HG03565 (cell line): ENCODE measurements at regions not wholly inside any gene's neighbourhood (a gene's known extent, or its start where the extent isn't known, plus 50 kb on each side); places are given as distances from the start of the nearest gene placed in this dataset.
"Not testable (repeated sequence)": the region's sequence is repeated elsewhere in the genome, so short reads cannot be mapped to it uniquely, and the experiment has no call there.

Source experiments
- ATAC-seq: cut with Tn5 transposase; IDR thresholded peaks from one replicate; pipeline ENCODE4 v1.9.1; 2021; ENCODE audit warnings: mild to moderate bottlenecking, moderate library complexity; ENCODE audit not compliant: unreplicated experiment

DNA sequence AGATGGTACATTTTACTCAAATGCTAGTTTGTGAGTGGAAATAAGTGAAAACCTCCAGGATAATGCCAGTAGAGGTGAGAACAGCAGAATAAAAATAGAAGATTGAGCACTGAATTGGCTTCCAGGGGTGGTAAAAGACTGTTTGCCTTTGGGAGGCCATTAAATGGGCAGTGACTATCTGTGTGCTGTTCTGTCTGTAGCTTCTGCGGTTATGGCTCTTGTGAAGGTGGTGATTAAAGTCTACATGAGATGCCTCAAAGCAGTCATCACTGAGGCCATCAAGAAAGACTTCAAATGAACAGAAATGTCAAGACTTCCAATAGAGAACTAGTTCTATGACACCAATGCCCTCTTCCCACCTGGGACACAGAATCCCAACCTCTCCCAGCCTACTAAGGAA lies 108.8 kb downstream of the EFHB start:
- no peak for ATAC-seq

GRCh38 chr3:19822805-19823204 lies 111.2 kb downstream of the EFHB start:
- ATAC-seq, result no peak

DNA sequence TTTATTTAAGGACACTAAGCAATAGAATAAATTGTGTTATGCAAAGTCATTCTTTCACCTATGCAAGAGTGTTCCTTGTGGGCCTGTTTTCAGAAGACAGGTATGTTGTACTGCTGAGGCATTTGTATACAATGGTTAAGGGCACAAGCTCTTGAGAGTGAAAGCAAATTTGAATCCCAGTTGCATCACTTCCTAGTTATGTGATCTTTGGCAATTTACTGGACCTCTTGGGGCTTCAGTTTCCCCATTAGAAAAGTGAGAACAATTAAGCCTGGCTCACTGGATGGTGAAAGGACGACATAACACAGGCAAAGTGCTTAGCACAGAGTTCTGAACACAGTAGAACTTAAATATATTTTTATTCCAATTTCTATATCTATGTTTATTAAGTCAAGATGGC lies 117.4 kb downstream of the EFHB start:
- no peak for ATAC-seq

- no peak for ATAC-seq
These were observed 118.2 kb downstream of the EFHB start for GRCh38 chr3:19815805-19816204.

DNA sequence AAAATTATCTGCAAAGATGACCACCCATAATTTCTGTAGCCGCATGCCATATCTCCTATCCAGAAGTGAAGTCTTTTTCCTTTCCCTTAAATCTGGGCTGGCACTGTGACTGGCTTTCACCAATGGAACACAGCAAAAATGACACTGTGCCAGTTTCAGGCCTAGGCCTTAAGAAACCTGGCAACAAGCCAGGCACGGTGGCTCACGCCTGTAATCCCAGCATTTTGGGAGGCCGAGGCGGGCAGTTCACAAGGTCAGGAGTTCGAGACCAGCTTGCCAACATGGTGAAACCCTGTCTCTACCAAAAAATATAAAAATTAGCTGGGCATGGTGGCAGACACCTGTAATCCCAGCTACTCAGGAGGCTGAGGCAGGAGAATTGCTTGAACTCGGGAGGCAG lies 120.3 kb downstream of the EFHB start:
- not testable (repeated sequence) for ATAC-seq

DNA sequence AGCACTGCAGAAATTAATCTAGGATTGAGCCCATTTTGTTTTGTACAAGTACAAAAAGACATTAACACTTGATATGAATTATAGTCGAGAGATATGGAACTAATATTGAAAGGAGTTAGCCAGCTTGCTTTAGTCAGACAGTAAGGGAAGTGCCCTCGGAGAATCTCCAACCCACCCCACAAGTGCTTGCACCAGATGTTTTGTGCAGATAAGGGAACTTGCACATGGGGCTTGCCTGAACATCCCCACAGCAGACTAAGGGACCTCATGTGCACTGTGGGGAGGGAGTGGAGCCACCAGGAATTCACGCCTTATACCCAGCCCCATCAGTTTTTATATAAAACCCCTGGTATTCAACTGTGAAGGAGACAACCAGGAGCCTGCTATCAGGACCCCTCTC lies 122.3 kb downstream of the EFHB start:
- no peak for ATAC-seq

GRCh38 chr3:19808834-19809233 lies 125.2 kb downstream of the EFHB start:
- no peak for ATAC-seq

GRCh38 chr3:19799887-19800286 lies 134.1 kb downstream of the EFHB start:
- ATAC-seq, result no peak

GRCh38 chr3:19799115-19799514 lies 134.9 kb downstream of the EFHB start:
- ATAC-seq, result no peak

GRCh38 chr3:19798324-19798723 lies 135.7 kb downstream of the EFHB start:
- no peak for ATAC-seq

DNA sequence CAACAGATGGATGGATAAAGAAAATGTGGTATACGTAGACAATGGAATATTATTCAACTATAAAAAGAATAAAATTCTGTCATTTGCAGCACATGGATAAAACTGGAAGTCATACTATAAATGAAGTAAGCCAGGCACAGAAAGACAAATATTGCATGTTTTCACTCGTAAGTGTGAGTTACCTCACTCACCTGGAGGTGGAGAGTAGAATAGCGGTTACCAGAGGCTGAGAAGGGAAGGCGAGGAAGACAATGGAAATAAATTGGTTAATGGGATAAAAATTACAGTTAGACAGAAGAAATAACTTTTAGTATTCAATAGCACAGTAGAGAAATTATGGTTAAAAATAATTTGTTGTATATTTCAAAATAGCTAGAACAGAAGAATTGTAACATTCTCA lies 141.6 kb downstream of the EFHB start:
- no peak for ATAC-seq

GRCh38 chr3:19775765-19776164 lies 158.3 kb downstream of the EFHB start:
- no peak for ATAC-seq

DNA sequence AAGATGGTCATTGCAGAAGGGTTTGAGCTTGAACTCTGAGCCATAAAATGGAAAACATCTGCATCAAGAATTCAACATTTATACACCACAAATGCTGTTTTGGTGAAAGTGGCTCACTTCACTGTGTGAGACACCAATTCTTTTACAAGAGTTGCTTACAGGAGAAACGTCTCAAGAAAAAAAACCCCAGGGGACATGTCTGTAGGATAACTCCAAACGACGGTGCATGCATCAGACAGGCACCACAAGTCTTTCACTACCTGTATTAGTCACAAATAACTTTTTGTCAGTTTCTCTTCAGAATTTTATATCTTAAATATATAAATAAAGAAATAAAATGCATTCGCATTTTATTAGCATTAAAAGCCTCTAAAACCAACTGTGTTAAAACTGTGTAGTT lies 164.3 kb downstream of the EFHB start:
- ATAC-seq, result peak; percentile 64

DNA sequence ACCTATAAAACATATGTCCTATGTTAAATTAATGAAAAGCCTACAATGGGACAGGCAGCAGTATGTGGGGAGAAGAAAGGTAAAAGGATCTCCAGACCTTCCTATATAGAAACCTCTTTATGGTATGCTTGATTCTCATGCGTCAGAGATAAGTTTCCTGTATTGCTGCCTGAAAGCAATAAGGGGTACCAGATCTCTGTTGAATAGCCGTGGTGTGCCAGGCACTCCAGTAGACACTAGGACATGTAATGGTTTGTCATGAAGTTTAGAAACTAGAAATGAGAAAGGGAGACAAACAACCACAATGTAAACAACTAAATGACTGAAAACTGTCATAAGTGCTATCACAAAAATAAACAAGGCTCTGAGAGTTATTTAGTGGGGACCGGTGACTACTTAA lies 168.1 kb downstream of the EFHB start:
- no peak for ATAC-seq

DNA sequence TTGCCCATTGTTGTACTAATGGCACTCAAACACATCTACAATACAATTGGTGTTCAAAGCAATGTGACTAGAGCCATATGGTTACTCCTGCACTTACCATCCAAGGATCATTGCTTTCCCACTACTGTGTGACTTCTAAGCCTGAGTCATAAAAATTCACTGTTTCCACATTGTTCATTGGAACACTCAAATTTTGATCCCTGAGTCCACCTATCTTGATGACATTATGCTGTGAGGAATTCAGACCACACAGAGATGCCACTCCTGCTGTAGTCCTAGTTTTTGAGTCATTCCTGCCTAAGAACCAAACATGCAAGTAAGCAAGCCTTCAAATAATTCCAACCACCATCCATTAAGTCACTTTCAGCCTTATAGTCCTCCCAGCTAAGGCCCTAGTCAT lies 176.2 kb downstream of the EFHB start:
- no peak for ATAC-seq

GRCh38 chr3:19749448-19750017 lies 184.5 kb downstream of the EFHB start:
- no peak for ATAC-seq

DNA sequence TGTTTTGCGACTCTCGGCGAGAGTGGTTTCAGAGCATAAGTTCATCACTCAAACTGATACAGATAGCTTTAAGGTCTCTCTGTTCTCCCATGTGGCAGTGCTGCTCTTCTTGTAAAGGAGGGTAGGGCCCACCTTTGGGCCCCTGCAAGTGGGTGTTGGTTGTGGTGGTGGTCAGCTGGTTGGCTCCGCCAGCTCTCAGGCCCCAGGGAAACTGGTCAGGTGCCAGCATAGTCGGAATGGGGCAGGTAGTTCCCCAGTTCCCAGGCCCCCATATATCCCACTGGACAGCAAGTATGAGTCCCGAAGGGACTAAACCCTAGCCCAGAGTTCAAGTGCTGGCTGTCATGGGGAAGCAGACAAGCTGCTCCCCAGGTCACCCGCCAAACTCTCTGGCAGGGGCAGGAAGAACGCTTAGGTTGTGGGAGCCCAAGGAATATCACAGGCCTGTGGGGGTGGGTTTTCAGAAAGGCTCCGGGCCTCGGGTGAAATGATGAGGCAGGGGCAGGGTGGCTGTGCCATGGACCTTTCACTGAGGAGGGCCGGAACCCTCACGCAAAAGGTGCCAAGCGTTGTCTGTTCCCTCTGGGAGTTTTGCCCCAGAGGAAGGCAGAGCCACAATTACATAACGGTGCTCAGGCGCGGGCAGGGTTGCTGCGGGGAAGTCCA lies 185.1 kb downstream of the EFHB start:
- no peak for ATAC-seq

DNA sequence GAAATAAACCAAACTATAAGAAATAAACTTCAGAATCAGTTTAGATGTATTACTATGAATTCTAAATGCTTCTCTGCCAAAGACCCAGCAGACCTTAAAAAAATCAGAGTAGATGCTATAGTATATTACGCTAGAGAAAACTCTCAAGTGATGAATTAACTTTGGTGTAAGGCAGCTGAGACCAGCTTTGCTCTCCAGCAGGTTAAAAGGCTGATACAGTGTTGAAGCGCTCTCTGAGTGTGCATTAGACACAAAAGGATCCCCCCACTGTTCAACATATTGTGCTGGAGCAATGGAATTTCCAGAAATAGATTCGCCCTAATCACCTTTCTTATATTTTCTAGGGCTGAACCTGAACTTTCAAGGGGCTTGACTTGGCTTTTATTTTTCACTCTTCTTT lies 190.0 kb downstream of the EFHB start:
- ATAC-seq, result no peak

GRCh38 chr3:19742935-19743334 lies 191.1 kb downstream of the EFHB start:
- no peak for ATAC-seq

DNA sequence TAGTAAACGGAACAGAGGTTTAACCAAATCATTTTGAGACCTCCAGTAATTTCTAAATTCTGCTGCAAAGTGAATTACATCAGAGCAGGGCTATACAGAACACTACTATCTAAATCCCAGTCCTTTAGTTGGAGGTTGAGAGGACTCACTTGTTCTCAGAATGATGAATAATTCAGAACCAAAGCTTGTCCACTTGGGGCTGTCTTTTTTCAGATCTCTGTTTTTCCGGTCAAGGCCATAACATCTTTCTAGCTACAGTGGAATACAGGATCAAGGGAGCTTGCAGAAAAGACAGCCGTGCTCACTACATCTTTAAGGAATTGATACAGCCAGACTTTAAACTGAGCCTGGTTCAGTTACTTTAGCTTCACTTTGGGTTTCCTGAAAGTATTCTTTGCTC lies 194.5 kb downstream of the EFHB start:
- no peak for ATAC-seq

- ATAC-seq, result no peak
These were observed 195.2 kb downstream of the EFHB start for GRCh38 chr3:19738846-19739245.

DNA sequence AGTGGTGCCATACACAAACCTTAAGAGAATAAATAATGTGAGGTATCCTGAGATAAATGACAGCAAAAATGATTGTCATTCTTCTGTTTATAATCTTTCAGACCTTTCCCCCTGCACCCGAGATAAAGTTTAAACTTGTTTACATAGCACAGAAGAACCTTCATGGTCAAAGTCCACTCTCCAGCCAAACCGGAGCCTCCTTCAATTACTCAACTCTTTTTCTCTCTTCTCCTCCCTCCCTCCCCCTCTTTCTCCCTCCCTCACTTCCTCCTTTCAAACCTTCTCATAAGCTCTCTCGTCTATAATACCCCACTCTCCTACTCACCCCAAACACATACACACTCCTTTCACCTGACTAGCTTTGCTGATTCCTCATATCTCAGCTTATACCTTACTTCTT lies 198.9 kb downstream of the EFHB start:
- no peak for ATAC-seq

DNA sequence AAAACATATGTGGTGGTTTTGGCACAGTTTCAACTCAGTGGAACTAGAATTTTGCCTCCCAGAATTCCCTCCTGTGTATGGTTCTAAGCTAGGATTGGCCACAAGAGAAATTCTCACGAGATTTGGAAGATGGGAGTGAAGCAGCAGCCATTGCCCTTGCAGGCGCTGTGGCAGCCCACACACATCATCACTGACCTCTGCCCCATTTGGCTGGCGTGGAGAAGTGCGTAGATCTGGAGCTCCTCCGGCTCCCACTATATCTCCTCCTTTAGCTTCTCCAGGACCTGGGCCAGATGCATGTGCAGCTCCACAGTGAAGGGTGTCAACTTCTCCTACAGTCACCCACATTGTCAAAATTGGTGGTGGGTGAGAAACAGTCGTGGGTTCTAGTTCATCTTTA lies 199.6 kb downstream of the EFHB start:
- ATAC-seq, result no peak
